ENCODE measurements at regions not wholly inside any gene's neighbourhood (a gene's known extent, or its start where the extent isn't known, plus 50 kb on each side); places are given as distances from the start of the nearest gene placed in this dataset.

DNA sequence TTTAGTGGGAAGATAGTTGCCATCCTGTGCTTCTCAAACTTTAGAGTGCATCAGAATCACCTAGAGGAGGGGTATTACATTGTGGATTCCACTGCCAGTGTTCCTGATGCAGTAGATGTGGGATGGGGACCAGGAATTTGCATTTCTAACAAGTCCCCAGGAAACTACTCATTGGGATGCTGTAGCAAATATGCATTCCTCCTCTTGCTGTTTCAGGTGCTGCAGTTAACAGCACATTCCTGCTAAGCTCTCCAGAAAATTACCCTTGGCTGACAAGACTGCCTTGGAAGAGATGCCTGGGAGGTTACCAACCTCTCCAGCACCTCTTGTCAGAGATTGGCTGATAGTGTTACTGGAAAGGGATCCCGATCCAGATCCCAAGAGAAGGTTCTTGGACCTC lies 270.5 kb downstream of the OSTF1 start:
- Histone ChIP-seq H3K9ac (replicated peaks; ENCODE audit: extremely low read depth, insufficient read depth, low read length) (no peak overlapping the region), H3K9me1 (replicated peaks; ENCODE audit: control insufficient read depth, extremely low read depth, insufficient read depth, low read length) (no peaks in the 10 kb centered on the region), H3K4me3 (replicated peaks in 1 of 3; ENCODE audit: insufficient read depth in 1 of 3, low read depth in 1 of 3, low read length in 3 of 3) (no peak overlapping the region), H3K36me3 (ENCODE audit: control insufficient read depth in 2 of 2, extremely low read depth in 1 of 2, insufficient read depth in 2 of 2, low read length in 2 of 2) (no peaks in the 10 kb centered on the region), H3K79me2 (ENCODE audit: control insufficient read depth, insufficient read depth, low read length) (no peaks in the 10 kb centered on the region), H3K4me2 (ENCODE audit: insufficient read depth, low read length) (no peak overlapping the region), H3K27ac (ENCODE audit: insufficient read depth, low read depth, low read length) (no peak overlapping the region), H3K4me1 (ENCODE audit: control insufficient read depth, extremely low read depth, insufficient read depth, low read length) (no peaks in the 10 kb centered on the region), H3K9me3 (replicated peaks; ENCODE audit: control insufficient read depth, insufficient read depth, low read length) (no peaks in the 10 kb centered on the region), H3K27me3 (ENCODE audit: control insufficient read depth in 2 of 2, insufficient read depth in 2 of 2, low read length in 2 of 2) (no peaks in the 10 kb centered on the region), H2AFZ (ENCODE audit: low read depth, low read length) (no peak overlapping the region), H4K20me1 (replicated peaks; ENCODE audit: control insufficient read depth, extremely low read depth, insufficient read depth, low read length) (no peaks in the 10 kb centered on the region)
- DNase-seq (ENCODE audit: low read depth, low spot score) (no peak), FAIRE-seq (no peak)
- TF ChIP-seq, protein P1, sequence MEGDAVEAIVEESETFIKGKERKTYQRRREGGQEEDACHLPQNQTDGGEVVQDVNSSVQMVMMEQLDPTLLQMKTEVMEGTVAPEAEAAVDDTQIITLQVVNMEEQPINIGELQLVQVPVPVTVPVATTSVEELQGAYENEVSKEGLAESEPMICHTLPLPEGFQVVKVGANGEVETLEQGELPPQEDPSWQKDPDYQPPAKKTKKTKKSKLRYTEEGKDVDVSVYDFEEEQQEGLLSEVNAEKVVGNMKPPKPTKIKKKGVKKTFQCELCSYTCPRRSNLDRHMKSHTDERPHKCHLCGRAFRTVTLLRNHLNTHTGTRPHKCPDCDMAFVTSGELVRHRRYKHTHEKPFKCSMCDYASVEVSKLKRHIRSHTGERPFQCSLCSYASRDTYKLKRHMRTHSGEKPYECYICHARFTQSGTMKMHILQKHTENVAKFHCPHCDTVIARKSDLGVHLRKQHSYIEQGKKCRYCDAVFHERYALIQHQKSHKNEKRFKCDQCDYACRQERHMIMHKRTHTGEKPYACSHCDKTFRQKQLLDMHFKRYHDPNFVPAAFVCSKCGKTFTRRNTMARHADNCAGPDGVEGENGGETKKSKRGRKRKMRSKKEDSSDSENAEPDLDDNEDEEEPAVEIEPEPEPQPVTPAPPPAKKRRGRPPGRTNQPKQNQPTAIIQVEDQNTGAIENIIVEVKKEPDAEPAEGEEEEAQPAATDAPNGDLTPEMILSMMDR (IDR thresholded peaks at IDR 0.05; ENCODE audit: extremely low read depth in 1 of 2, insufficient read depth in 1 of 2, low read depth in 1 of 2, low read length in 2 of 2), result no peak
- TF ChIP-seq JUN (IDR thresholded peaks at IDR 0.05; ENCODE audit: borderline replicate concordance, insufficient read depth, insufficient read length, low read depth), result no peak
- POLR2A ChIA-PET, result no interaction called here
- dilution Hi-C loops (cut with MboI; ENCODE audit: extremely low pct_ligation_motif_present, low sequenced_read_pairs) (no loop called here), intact Hi-C loops (cut with micrococcal nuclease) (no loop called here)
- CTCF ChIA-PET, result no interaction called here
- BruUV-seq (replicated peaks), result no TSS peak

DNA sequence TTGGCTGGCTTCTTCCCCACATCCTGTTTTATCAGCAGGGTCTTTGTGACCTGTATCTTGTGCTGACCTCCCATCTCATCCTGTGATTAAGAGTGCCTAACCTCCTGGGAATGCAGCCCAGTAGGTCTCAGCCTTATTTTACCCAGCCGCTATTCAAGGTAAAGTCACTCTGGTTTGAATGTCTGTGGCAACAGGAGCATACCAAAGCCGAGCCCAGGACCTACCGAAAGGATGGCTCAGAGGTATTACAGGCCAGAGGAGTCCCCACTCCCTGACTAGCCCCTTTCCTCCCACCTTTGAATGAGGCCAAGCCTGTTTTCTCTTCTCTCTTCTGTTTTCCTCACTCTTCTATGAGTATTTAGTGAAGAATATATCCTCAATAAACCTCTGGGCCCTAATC lies 271.3 kb downstream of the OSTF1 start:
- H3K4me3 ChIP-seq (replicated peaks in 1 of 3; ENCODE audit: insufficient read depth in 1 of 3, low read depth in 1 of 3, low read length in 3 of 3), result no peak overlapping the region
- ChIA-PET CTCF (no interaction called here), POLR2A (no interaction called here)
- TF ChIP-seq JUN (IDR thresholded peaks at IDR 0.05; ENCODE audit: borderline replicate concordance, insufficient read depth, insufficient read length, low read depth), result no peak
- no peak for TF ChIP-seq MYC (IDR thresholded peaks at IDR 0.05; ENCODE audit: low read depth, low read length)
- no peak for TF ChIP-seq POLR2A (IDR thresholded peaks at IDR 0.05; ENCODE audit: low read depth, low read length)
- TF ChIP-seq, protein P2, sequence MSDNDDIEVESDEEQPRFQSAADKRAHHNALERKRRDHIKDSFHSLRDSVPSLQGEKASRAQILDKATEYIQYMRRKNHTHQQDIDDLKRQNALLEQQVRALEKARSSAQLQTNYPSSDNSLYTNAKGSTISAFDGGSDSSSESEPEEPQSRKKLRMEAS (IDR thresholded peaks at IDR 0.05; ENCODE audit: insufficient read depth, insufficient read length), result no peak
- TF ChIP-seq EZH2 (IDR thresholded peaks at IDR 0.05; ENCODE audit: borderline replicate concordance, low read depth, low read length, severe bottlenecking), result no peak
- TF ChIP-seq GATA2 (IDR thresholded peaks at IDR 0.05; ENCODE audit: insufficient read depth, insufficient read length, low read depth, low read length), result no peak
- no peak for TF ChIP-seq FOS (IDR thresholded peaks at IDR 0.05; ENCODE audit: borderline replicate concordance, insufficient read depth, low read length)
- TF ChIP-seq POLR2AphosphoS5 (IDR thresholded peaks at IDR 0.05; ENCODE audit: insufficient read depth, low read depth, low read length), result no peak
- TF ChIP-seq, protein P1 (IDR thresholded peaks at IDR 0.05; ENCODE audit: extremely low read depth in 1 of 2, insufficient read depth in 1 of 2, low read depth in 1 of 2, low read length in 2 of 2), result no peak
- H3K79me2 ChIP-seq (ENCODE audit: control insufficient read depth, insufficient read depth, low read length), result no peaks in the 10 kb centered on the region
- H3K4me2 ChIP-seq (ENCODE audit: insufficient read depth, low read length), result no peak overlapping the region
- no peaks in the 10 kb centered on the region for H4K20me1 ChIP-seq (replicated peaks; ENCODE audit: control insufficient read depth, extremely low read depth, insufficient read depth, low read length)
- no peaks in the 10 kb centered on the region for H3K9me1 ChIP-seq (replicated peaks; ENCODE audit: control insufficient read depth, extremely low read depth, insufficient read depth, low read length)
- H3K36me3 ChIP-seq (ENCODE audit: control insufficient read depth in 2 of 2, extremely low read depth in 1 of 2, insufficient read depth in 2 of 2, low read length in 2 of 2), result no peaks in the 10 kb centered on the region
- DNase-seq (ENCODE audit: low read depth, low spot score) (no peak), FAIRE-seq (no peak)
- H3K9ac ChIP-seq (replicated peaks; ENCODE audit: extremely low read depth, insufficient read depth, low read length), result no peak overlapping the region
- no peak overlapping the region for H3K27ac ChIP-seq (ENCODE audit: insufficient read depth, low read depth, low read length)
- intact Hi-C loops (cut with micrococcal nuclease) (no loop called here), dilution Hi-C loops (cut with MboI; ENCODE audit: extremely low pct_ligation_motif_present, low sequenced_read_pairs) (no loop called here)
- H3K27me3 ChIP-seq (ENCODE audit: control insufficient read depth in 2 of 2, insufficient read depth in 2 of 2, low read length in 2 of 2), result no peaks in the 10 kb centered on the region
- H2AFZ ChIP-seq (ENCODE audit: low read depth, low read length), result no peak overlapping the region
- no TSS peak for BruUV-seq (replicated peaks)
- H3K4me1 ChIP-seq (ENCODE audit: control insufficient read depth, extremely low read depth, insufficient read depth, low read length), result no peaks in the 10 kb centered on the region
- no peaks in the 10 kb centered on the region for H3K9me3 ChIP-seq (replicated peaks; ENCODE audit: control insufficient read depth, insufficient read depth, low read length)
